Testis (tissue), 2 donors: ENCODE measurements at regions not wholly inside any gene's neighbourhood (a gene's known extent, or its start where the extent isn't known, plus 50 kb on each side); places are given as distances from the start of the nearest gene placed in this dataset.

Experiments
- POLR2A ChIP-seq: fragments of 450-650 bp; IDR thresholded peaks from one replicate; pipeline ENCODE4 v1.6.1; 2017; ENCODE audit warnings: antibody characterized with exemption, mild to moderate bottlenecking, moderate library complexity
- TF ChIP-seq, protein P1 (sequence below), 3 experiments: fragments of 450-650 bp in 2 of 3; fragments of 200-600 bp in 1 of 3; sonication (generic) in 1 of 3; IDR thresholded peaks; one replicate each; pipeline ENCODE4 v1.5.1; 2016 to 2019; ENCODE audit warnings: antibody characterized with exemption in 3 of 3, mild to moderate bottlenecking in 2 of 3, moderate library complexity in 1 of 3

GRCh38 chr12:92030618-92031017 is 115.0 kb downstream of the BTG1 start:
- TF ChIP-seq POLR2A = no peak
- TF ChIP-seq, protein P1, sequence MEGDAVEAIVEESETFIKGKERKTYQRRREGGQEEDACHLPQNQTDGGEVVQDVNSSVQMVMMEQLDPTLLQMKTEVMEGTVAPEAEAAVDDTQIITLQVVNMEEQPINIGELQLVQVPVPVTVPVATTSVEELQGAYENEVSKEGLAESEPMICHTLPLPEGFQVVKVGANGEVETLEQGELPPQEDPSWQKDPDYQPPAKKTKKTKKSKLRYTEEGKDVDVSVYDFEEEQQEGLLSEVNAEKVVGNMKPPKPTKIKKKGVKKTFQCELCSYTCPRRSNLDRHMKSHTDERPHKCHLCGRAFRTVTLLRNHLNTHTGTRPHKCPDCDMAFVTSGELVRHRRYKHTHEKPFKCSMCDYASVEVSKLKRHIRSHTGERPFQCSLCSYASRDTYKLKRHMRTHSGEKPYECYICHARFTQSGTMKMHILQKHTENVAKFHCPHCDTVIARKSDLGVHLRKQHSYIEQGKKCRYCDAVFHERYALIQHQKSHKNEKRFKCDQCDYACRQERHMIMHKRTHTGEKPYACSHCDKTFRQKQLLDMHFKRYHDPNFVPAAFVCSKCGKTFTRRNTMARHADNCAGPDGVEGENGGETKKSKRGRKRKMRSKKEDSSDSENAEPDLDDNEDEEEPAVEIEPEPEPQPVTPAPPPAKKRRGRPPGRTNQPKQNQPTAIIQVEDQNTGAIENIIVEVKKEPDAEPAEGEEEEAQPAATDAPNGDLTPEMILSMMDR (IDR thresholded peaks at IDR 0.05) = no peak
